Fibroblast of lung (primary cell): ENCODE measurements at regions not wholly inside any gene's neighbourhood (a gene's known extent, or its start where the extent isn't known, plus 50 kb on each side); places are given as distances from the start of the nearest gene placed in this dataset.

Source experiments
- DNase-seq, 2 donors: peaks; one replicate each; pipeline versions ENCODE4 v3.0.0 to v3.0.0-alpha.2; 2010; ENCODE audit warnings: low read depth in 2 of 2
- H2AFZ ChIP-seq: 2 replicates; pipeline ENCODE4 v1.5.1; 2012; ENCODE audit warnings: low read length, control low read depth, inconsistent platforms
- H3K27ac ChIP-seq: 2 replicates; pipeline ENCODE4 v1.5.1; 2011; ENCODE audit warnings: low read length, control low read depth; ENCODE audit not compliant: insufficient read depth
- H3K27me3 ChIP-seq: 2 replicates; pipeline ENCODE4 v1.5.1; 2011; ENCODE audit warnings: mild to moderate bottlenecking, low read length; ENCODE audit not compliant: control insufficient read depth, insufficient read depth
- H3K36me3 ChIP-seq: 2 replicates; pipeline ENCODE4 v1.5.1; 2011; ENCODE audit warnings: low read length; ENCODE audit not compliant: control insufficient read depth, insufficient read depth
- H3K4me1 ChIP-seq: 2 replicates; pipeline ENCODE4 v1.5.1; 2011; ENCODE audit warnings: low read length; ENCODE audit not compliant: control insufficient read depth, insufficient read depth; ENCODE audit errors: extremely low read depth
- H3K4me2 ChIP-seq: 2 replicates; pipeline ENCODE4 v1.5.1; 2011; ENCODE audit warnings: low read length, control low read depth; ENCODE audit not compliant: insufficient read depth; ENCODE audit errors: extremely low read depth
- H3K4me3 ChIP-seq, 4 experiments: fragments of 200-600 bp in 1 of 4; sonication (generic) in 1 of 4; replicated peaks in 1 of 4; 2 replicates each; pipeline ENCODE4 v1.5.1; 2011 to 2016; ENCODE audit warnings: low read length in 4 of 4, low read depth in 3 of 4, mild to moderate bottlenecking in 3 of 4, control low read depth in 2 of 4, inconsistent platforms in 1 of 4, mixed read lengths in 1 of 4; ENCODE audit not compliant: insufficient read depth in 1 of 4; ENCODE audit errors: control extremely low read depth in 1 of 4
- H3K79me2 ChIP-seq: 2 replicates; pipeline ENCODE4 v1.5.1; 2012; ENCODE audit warnings: mild to moderate bottlenecking, low read length, inconsistent platforms; ENCODE audit not compliant: control insufficient read depth, insufficient read depth
- H3K9ac ChIP-seq: 2 replicates; pipeline ENCODE4 v1.5.1; 2011; ENCODE audit warnings: mild to moderate bottlenecking, low read length, control low read depth; ENCODE audit not compliant: insufficient read depth
- H3K9me3 ChIP-seq: 2 replicates; pipeline ENCODE4 v1.5.1; 2012; ENCODE audit warnings: low read depth, low read length; ENCODE audit not compliant: control insufficient read depth, insufficient read depth
- H4K20me1 ChIP-seq: 2 replicates; pipeline ENCODE4 v1.5.1; 2011; ENCODE audit warnings: low read length; ENCODE audit not compliant: control insufficient read depth, insufficient read depth; ENCODE audit errors: extremely low read depth
- EZH2 ChIP-seq: IDR thresholded peaks from 2 replicates; pipeline ENCODE4 v1.5.1; 2012; ENCODE audit warnings: low read length, control low read depth, mild to moderate bottlenecking; ENCODE audit errors: missing control alignments
- TF ChIP-seq, protein P1 (sequence below), 2 donors: IDR thresholded peaks in 1 of 2; conservative IDR thresholded peaks in 1 of 2; 1 replicate in 1 of 2; 2 replicates in 1 of 2; pipeline ENCODE4 v1.5.1; 2011 to 2012; ENCODE audit warnings: low read length in 2 of 2, control low read depth in 1 of 2, inconsistent platforms in 1 of 2, low read depth in 1 of 2, mild to moderate bottlenecking in 1 of 2

DNA sequence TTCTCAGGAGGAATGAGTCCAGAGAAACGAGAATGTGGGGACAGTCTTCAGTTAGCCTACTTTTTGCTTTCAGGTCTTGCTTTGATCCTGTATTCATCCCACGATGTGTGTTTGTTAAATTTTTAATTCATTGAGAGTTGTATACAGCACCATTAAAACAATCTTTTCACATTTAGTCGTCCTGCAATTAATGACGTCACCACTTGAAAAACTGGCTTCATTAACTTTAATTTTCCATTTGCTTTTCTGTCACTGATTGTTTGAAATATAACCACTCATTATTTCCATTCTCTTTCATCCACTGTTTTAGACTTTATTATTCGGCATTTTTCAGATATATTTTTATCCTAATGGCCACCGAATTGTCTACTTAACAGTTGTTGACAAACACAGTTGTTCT lies 146.9 kb downstream of the TFEC start:
- Histone ChIP-seq H3K9ac (no peak overlapping the region), H3K27ac (no peak overlapping the region), H3K4me3 (no peak overlapping the region), H3K27me3 (no peaks in the 10 kb centered on the region), H2AFZ (no peak overlapping the region), H4K20me1 (no peaks in the 10 kb centered on the region), H3K79me2 (no peaks in the 10 kb centered on the region), H3K4me1 (no peaks in the 10 kb centered on the region), H3K36me3 (no peaks in the 10 kb centered on the region), H3K4me2 (no peak overlapping the region), H3K9me3 (no peaks in the 10 kb centered on the region)
- no peak for TF ChIP-seq EZH2
- TF ChIP-seq, protein P1, sequence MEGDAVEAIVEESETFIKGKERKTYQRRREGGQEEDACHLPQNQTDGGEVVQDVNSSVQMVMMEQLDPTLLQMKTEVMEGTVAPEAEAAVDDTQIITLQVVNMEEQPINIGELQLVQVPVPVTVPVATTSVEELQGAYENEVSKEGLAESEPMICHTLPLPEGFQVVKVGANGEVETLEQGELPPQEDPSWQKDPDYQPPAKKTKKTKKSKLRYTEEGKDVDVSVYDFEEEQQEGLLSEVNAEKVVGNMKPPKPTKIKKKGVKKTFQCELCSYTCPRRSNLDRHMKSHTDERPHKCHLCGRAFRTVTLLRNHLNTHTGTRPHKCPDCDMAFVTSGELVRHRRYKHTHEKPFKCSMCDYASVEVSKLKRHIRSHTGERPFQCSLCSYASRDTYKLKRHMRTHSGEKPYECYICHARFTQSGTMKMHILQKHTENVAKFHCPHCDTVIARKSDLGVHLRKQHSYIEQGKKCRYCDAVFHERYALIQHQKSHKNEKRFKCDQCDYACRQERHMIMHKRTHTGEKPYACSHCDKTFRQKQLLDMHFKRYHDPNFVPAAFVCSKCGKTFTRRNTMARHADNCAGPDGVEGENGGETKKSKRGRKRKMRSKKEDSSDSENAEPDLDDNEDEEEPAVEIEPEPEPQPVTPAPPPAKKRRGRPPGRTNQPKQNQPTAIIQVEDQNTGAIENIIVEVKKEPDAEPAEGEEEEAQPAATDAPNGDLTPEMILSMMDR (conservative IDR thresholded peaks at IDR 0.05 in 1 of 2, IDR thresholded peaks at IDR 0.05 in 1 of 2; ENCODE audit: low read depth in 1 of 2, low read length in 2 of 2), result no peak
- DNase-seq, result no peak

DNA sequence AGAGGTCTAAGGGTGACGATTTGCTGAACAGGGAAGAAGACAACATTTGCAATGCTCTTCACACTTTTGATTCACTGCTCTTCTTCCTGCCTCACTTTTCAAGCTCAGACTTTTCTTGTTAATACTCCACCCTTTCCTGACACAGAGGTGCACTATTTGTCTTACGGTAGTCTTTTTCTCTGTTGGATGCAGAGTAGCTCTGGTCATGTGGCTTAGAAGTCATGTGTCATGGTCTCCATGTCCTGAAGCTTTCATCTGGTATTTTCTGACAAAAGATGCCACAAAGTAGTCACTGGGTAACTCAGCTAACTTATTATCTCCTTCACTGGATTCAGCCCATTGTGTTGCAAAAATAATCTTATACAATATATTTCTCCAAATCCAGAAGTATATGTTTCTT lies 149.1 kb downstream of the TFEC start:
- DNase-seq, result no peak
- no peaks in the 10 kb centered on the region for H3K9me3 ChIP-seq
- H3K4me3 ChIP-seq, result no peak overlapping the region
- no peaks in the 10 kb centered on the region for H3K79me2 ChIP-seq
- no peak overlapping the region for H3K9ac ChIP-seq
- no peaks in the 10 kb centered on the region for H3K27me3 ChIP-seq
- no peak overlapping the region for H2AFZ ChIP-seq
- no peak for TF ChIP-seq EZH2
- no peaks in the 10 kb centered on the region for H3K36me3 ChIP-seq
- no peak overlapping the region for H3K4me2 ChIP-seq
- H3K27ac ChIP-seq, result no peak overlapping the region
- no peaks in the 10 kb centered on the region for H3K4me1 ChIP-seq
- H4K20me1 ChIP-seq, result no peaks in the 10 kb centered on the region

DNA sequence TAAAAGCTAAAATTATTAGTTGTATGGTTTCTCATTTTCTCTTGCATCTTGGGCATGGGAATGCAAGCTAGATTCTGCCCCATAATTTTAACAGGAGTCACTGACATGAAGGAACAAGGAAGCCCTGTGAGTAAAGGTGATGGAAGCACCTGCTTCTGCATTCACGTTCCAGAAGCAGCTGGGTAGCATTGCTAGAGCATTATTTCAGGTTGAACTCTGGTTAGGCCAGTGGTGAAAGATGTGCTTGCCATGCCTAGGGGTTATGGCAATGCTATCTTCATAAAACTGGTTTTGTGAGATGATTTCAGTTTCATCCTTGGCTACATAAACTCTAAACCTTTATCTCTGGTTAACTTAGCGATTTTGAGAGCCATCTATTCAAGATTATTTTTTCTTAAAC lies 151.4 kb downstream of the TFEC start:
- Histone ChIP-seq H3K4me2 (no peak overlapping the region), H2AFZ (no peak overlapping the region), H3K27ac (no peak overlapping the region), H3K4me1 (no peaks in the 10 kb centered on the region), H3K9ac (no peak overlapping the region), H3K9me3 (no peaks in the 10 kb centered on the region), H3K27me3 (no peaks in the 10 kb centered on the region), H3K4me3 (no peak overlapping the region), H4K20me1 (no peaks in the 10 kb centered on the region), H3K79me2 (no peaks in the 10 kb centered on the region), H3K36me3 (no peaks in the 10 kb centered on the region)
- TF ChIP-seq EZH2, result no peak
- TF ChIP-seq, protein P1 (conservative IDR thresholded peaks at IDR 0.05 in 1 of 2, IDR thresholded peaks at IDR 0.05 in 1 of 2; ENCODE audit: low read depth in 1 of 2, low read length in 2 of 2), result no peak
- no peak for DNase-seq
